HepG2 (cell line): ENCODE measurements at regions not wholly inside any gene's neighbourhood (a gene's known extent, or its start where the extent isn't known, plus 50 kb on each side); places are given as distances from the start of the nearest gene placed in this dataset.

ENCODE experiments used
- ATAC-seq: fragments of 200-7000 bp; cut with Tn5 transposase; 3 replicates; pipeline ENCODE4 v1.9.1; 2020; ENCODE audit warnings: mild to moderate bottlenecking, moderate library complexity
- BruUV-seq: library from RNA; stranded (reverse); fragments of 400-500 nt; replicated peaks from 2 replicates; lab custom pipeline; 2021; lab: Mats Ljungman, UMichigan
- CTCF ChIA-PET: fragments of 300-600 bp; formaldehyde crosslinking; extraction: SDS; loops from one replicate; lab custom pipeline; 2021; ENCODE audit warnings: low total read pairs, inconsistent platforms, low intra/inter-chr PET ratio; lab: Yijun Ruan, JAX
- POLR2A ChIA-PET: fragments of 350-600 bp; sonication (Branson Sonifier 250); formaldehyde crosslinking; loops from one replicate; lab custom pipeline; 2020; ENCODE audit warnings: antibody characterized with exemption, inconsistent platforms; lab: Yijun Ruan, JAX
- DNase-seq: peaks from one replicate; pipeline ENCODE4 v3.0.0-alpha.2; 2015; ENCODE audit warnings: low spot score
- FAIRE-seq: peaks from 3 replicates; lab custom pipeline; 2011; peaks lifted over from hg19 to GRCh38; lab: Jason Lieb, UNC
- H2AFZ ChIP-seq: one replicate; pipeline ENCODE4 v1.6.1; 2011; ENCODE audit warnings: low read length, inconsistent platforms
- H3K27ac ChIP-seq: fragments of 300-600 bp; 3 replicates; pipeline ENCODE4 v1.8.0; 2011; ENCODE audit warnings: mixed run types, mild to moderate bottlenecking, mixed read lengths, low read length, inconsistent platforms; ENCODE audit not compliant: insufficient read depth; ENCODE audit errors: extremely low read length
- H3K27me3 ChIP-seq, 2 experiments: fragments of 200-600 bp in 1 of 2; 2 replicates in 1 of 2; 3 replicates in 1 of 2; pipeline versions ENCODE4 v1.6.0 to v1.8.0; 2011; ENCODE audit warnings: low read length in 2 of 2, mild to moderate bottlenecking in 2 of 2, moderate library complexity in 2 of 2, inconsistent platforms in 1 of 2; ENCODE audit not compliant: insufficient read depth in 2 of 2, control insufficient read depth in 1 of 2
- H3K36me3 ChIP-seq, 2 experiments: fragments of 200-600 bp in 1 of 2; replicated peaks in 1 of 2; 2 replicates in 1 of 2; 3 replicates in 1 of 2; pipeline versions ENCODE4 v1.5.1 to v1.8.0; 2011; ENCODE audit warnings: low read length in 2 of 2, inconsistent platforms in 1 of 2; ENCODE audit not compliant: insufficient read depth in 2 of 2, control insufficient read depth in 1 of 2
- H3K4me1 ChIP-seq: 2 replicates; pipeline ENCODE4 v1.5.1; 2012; ENCODE audit warnings: low read length, inconsistent platforms; ENCODE audit not compliant: insufficient read depth
- H3K4me2 ChIP-seq: 2 replicates; pipeline ENCODE4 v1.6.0; 2011; ENCODE audit warnings: low read depth, low read length, inconsistent platforms
- H3K4me3 ChIP-seq, 3 experiments: fragments of 200-600 bp in 1 of 3; sonication (generic), shearing (Covaris generic) in 1 of 3; replicated peaks in 1 of 3; 2 replicates each; pipeline ENCODE4 v1.5.1; 2011 to 2016; ENCODE audit warnings: low read length in 3 of 3, inconsistent platforms in 2 of 3, low read depth in 2 of 3, mild to moderate bottlenecking in 2 of 3, control low read depth in 1 of 3, mixed read lengths in 1 of 3; ENCODE audit not compliant: insufficient read depth in 1 of 3
- H3K79me2 ChIP-seq: one replicate; pipeline ENCODE4 v1.6.1; 2011; ENCODE audit warnings: low read length, inconsistent platforms; ENCODE audit not compliant: insufficient read depth
- H3K9ac ChIP-seq: 2 replicates; pipeline ENCODE4 v1.6.0; 2011; ENCODE audit warnings: mild to moderate bottlenecking, low read depth, low read length, inconsistent platforms; ENCODE audit not compliant: insufficient read depth
- H3K9me3 ChIP-seq: 2 replicates; pipeline ENCODE4 v1.5.1; 2012; ENCODE audit warnings: mild to moderate bottlenecking, low read length
- H4K20me1 ChIP-seq: 2 replicates; pipeline ENCODE4 v1.6.0; 2011; ENCODE audit warnings: inconsistent platforms, mild to moderate bottlenecking, low read length, moderate library complexity; ENCODE audit not compliant: insufficient read depth
- CEBPB ChIP-seq: IDR thresholded peaks from 2 replicates; pipeline ENCODE4 v1.6.1; 2011; ENCODE audit warnings: low read depth, low read length, improper control_type of control experiment, borderline replicate concordance
- MED1 ChIP-seq: sonication (generic); formaldehyde crosslinking; IDR thresholded peaks from 2 replicates; pipeline ENCODE4 v1.4.0; 2020; ENCODE audit warnings: missing genetic modification reagents
- MIER3 ChIP-seq: IDR thresholded peaks from 2 replicates; pipeline ENCODE4 v1.6.1; 2016; ENCODE audit warnings: missing compliant biosample characterization, borderline replicate concordance
- RARG ChIP-seq: sonication (generic); formaldehyde crosslinking; IDR thresholded peaks from 2 replicates; pipeline ENCODE4 v1.4.0; 2020; ENCODE audit warnings: low read depth, mild to moderate bottlenecking, missing genetic modification reagents
- RELA ChIP-seq: sonication (generic); formaldehyde crosslinking; IDR thresholded peaks from 2 replicates; pipeline ENCODE4 v1.4.0; 2020; ENCODE audit warnings: missing genetic modification reagents
- WGBS: methylation state at CpG from one replicate; pipeline ENCODE4 v1.1.6; 2017; ENCODE audit warnings: low lambda C conversion rate; 5-methylcytosine and 5-hydroxymethylcytosine counted together
- in situ Hi-C: cut with HindIII; loops from 2 replicates; pipeline ENCODE4 v1.10.0; 2017; ENCODE audit warnings: low pct_unique_long_range_greater_than_20kb; ENCODE audit not compliant: extremely low pct_ligation_motif_present
- intact Hi-C: fragments of 100-400 bp; cut with micrococcal nuclease; formaldehyde crosslinking; loops from one replicate; pipeline ENCODE4 v1.10.0; 2022; ENCODE audit not compliant: unreplicated experiment
- TF ChIP-seq, protein P1 (sequence below): sonication (generic); formaldehyde crosslinking; IDR thresholded peaks from 2 replicates; pipeline ENCODE4 v1.4.0; 2020; ENCODE audit warnings: missing genetic modification reagents

DNA sequence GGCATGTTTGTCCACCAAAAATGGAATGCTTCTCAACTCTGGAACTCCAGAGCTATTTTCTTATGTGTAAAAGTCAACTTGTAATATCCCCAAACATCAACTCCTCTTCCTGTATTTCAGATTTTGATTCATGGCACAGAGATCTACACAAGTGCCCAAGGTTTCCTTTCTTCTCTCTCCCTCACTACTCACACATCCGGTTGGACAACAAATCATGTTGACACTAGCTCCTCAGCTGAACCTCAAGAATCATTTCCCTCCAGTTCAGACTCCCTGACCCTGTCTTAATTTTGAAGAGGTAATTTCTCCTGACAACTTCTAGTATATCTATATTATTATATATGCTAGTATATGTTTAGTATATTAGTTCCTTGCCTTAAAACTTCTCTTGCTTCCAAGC lies 485.4 kb upstream of the CCDC196 start (continued):
- no peak for TF ChIP-seq RARG (CRISPR knock-in tag)

DNA sequence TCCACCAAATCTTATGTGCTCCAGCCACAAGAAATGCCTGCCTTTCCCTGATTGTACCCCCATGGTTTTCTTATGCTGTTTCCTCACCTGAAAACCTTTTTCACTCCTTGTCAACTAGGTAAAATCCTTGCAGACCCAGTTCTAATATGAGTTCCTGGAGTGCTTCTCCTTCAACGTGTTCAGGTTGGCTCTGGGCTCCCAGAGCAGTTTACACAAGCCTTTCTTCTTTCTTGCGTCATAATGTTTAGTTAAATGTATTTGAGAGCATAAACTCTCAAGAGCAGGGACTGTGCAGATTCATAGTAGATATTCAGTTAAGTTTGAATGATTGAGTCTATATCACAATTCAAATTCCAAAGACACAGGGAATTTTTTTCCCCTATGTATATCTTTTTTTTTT lies 484.8 kb upstream of the CCDC196 start:
- POLR2A ChIA-PET: no interaction called here
- no peak overlapping the region for H3K4me3 ChIP-seq
- no TSS peak for BruUV-seq
- WGBS: 30% methylated on average over 2 of the region's 2 CpGs
- H3K27me3 ChIP-seq: peaks cover 0 to 5% of the 10 kb centered on the region in 2 experiments; a peak in 1 of 5 replicates
- in situ Hi-C loops: no loop called here
- DNase-seq (no peak), ATAC-seq (no peak), FAIRE-seq (no peak)
- H3K27ac ChIP-seq: no peak overlapping the region
- no peaks in the 10 kb centered on the region for H3K36me3 ChIP-seq
- H3K4me1 ChIP-seq: no peaks in the 10 kb centered on the region
- intact Hi-C loops: no loop called here
- H3K79me2 ChIP-seq: no peaks in the 10 kb centered on the region
- H3K9ac ChIP-seq: no peak overlapping the region
- peaks cover 24% of the 10 kb centered on the region for H3K9me3 ChIP-seq
- H4K20me1 ChIP-seq: no peaks in the 10 kb centered on the region
- H2AFZ ChIP-seq: no peak overlapping the region
- TF ChIP-seq MIER3 (CRISPR knock-in tag) (no peak), RELA (no peak), MED1 (CRISPR knock-in tag) (no peak), CEBPB (peak; percentile 37; the same call in 1 of the 2 replicates)
- TF ChIP-seq, protein P1, sequence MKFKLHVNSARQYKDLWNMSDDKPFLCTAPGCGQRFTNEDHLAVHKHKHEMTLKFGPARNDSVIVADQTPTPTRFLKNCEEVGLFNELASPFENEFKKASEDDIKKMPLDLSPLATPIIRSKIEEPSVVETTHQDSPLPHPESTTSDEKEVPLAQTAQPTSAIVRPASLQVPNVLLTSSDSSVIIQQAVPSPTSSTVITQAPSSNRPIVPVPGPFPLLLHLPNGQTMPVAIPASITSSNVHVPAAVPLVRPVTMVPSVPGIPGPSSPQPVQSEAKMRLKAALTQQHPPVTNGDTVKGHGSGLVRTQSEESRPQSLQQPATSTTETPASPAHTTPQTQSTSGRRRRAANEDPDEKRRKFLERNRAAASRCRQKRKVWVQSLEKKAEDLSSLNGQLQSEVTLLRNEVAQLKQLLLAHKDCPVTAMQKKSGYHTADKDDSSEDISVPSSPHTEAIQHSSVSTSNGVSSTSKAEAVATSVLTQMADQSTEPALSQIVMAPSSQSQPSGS: no peak
- no peak overlapping the region for H3K4me2 ChIP-seq
- CTCF ChIA-PET: no interaction called here
